GM18499 (cell line): ENCODE measurements at regions not wholly inside any gene's neighbourhood (a gene's known extent, or its start where the extent isn't known, plus 50 kb on each side); places are given as distances from the start of the nearest gene placed in this dataset.
"Not testable (repeated sequence)": the region's sequence is repeated elsewhere in the genome, so short reads cannot be mapped to it uniquely, and the experiment has no call there.

ENCODE experiments used
- ATAC-seq: cut with Tn5 transposase; IDR thresholded peaks from one replicate; pipeline ENCODE4 v1.9.1; 2021; ENCODE audit warnings: moderate number of reproducible peaks; ENCODE audit not compliant: insufficient read depth, unreplicated experiment

DNA sequence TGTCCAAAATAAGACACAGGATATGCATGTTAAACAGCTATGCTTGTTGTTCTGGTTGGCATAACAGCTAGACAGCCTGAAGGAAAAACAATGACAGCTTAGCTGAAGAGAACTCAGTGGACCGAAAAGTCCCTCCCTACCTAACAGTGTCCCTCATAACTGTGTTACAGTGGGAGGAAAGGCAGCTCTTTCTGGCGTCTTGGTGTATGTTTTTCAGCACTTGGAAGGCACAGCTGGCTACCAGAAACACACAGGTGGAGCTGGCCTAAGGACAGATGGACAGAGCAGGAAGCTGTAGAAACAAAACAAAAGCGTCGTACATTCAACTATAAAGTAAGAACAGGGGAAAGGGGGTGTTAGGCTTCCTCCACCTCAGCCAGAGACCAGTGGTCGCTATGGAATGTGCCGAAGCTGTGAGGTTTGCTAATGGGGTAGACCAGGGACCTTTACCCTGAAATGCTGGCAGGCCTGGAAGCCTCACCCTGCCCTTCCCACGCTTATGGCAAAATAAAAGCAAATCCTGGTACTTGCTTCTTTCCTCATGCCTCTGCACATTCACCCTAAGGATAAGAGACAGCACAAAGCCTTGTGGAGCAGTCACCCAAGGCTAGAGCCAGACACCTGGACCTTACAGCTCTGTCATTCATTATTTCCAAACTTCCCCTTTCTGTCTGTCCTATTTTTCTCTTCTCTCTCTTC lies 103.5 kb upstream of the TRIB2 start:
- ATAC-seq, result no peak

GRCh38 chr2:12615509-12615908 lies 101.2 kb upstream of the TRIB2 start:
- ATAC-seq, result no peak

DNA sequence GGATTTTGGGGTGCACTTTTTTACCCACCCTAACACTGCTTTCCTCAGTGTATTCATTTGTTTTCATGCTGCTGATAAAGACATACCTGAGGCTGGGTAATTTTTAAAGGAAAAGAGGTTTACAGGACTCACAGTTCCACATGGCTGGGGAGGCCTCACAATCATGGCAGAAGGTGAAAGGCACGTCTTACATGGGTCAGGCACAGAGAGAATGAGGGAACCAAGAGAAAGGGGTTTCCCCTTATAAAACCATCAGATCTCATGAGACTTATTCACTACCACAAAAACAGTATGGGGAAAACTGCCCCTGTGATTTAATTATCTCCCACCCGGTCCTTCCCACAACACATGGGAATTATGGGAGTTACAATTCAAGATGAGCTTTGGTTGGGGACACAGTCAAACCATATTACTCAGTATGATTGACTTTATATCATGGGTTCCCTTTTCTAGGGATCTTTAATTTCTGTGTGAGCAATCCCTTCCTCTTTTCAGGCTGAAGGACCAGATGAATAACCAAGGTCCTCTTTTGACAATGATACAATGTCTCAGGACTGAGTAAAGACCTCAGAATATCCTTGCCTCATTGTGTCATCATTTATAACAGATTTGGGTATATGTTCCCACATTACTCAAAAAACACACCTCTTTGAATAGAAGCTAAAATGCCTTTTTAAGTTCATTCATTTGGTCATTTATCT lies 100.1 kb upstream of the TRIB2 start:
- ATAC-seq, result no peak

GRCh38 chr2:12617366-12617765 lies 99.4 kb upstream of the TRIB2 start:
- ATAC-seq, result no peak

GRCh38 chr2:12617853-12618252 lies 98.9 kb upstream of the TRIB2 start:
- no peak for ATAC-seq

DNA sequence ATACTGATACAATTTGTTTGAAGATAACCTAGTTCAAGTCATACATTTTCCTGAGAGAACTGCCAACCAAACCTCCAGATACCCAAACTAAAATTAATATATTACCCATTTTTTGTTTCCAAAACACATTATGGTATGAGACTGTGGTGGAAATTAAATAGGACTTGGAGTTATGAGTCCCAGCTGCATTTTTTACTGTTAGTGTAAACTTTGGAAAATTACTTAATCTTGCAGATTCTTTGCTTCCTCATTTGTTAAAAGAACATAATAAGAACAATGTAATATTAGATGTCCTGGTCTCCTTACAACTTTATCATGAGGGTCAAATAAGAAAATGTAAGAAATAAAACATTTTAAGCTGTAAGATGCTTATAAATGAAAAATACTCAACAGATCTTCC lies 98.2 kb upstream of the TRIB2 start:
- ATAC-seq, result no peak

DNA sequence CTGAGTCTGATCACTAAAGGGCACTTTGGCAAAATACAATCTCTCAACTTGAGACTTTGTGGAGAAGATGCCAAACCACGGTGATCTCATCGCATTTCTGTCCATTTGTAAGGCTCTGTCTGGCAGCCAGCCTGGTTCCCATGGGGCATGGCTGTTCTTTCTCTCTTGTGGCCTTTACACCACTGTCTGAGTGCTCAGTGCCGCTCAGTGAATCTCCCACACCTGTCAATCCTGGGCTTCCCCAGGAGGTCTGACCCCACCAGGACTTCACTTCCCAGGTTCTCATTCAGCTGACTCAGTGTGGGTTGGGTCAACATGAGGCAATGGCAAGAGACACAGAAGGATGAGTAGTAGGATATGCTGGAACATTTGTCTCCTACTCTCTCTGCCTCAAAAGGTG lies 96.8 kb upstream of the TRIB2 start:
- no peak for ATAC-seq

DNA sequence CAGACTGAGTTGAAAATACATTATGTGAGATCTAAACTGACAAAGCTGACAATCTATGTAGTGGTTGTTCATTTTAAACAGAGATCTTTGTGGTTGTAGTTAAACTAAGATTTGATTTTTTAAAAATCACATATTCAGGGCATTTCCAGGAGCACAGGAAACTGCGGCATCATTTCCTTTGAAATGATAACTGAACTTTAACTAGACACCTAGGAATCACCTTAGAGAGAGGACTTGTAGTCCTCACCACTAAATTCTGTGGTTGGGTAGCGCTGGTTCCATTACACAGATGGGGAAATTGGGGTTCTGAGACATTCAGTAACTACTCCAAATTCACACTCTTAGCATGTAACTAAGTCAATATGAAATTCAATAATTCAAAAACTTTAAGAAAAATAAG lies 96.0 kb upstream of the TRIB2 start:
- no peak for ATAC-seq

DNA sequence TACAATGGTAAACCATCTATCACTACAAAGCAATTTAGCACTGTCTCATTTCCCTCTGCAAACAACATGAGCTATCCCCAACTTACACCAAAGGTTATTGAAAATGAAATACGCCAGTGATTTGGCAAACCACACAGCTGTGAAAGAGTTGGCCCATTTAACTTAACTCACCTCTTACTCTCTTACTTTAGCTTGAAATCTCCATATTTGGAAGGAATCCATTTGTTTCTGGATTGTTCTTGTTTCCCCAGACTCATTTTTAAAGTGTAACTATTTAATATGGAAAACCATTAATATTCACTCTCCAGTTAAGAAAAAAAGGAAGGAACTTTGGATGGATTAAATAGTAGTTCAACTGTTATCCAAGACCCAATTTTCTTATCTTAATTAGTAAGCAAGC lies 93.7 kb upstream of the TRIB2 start:
- no peak for ATAC-seq

DNA sequence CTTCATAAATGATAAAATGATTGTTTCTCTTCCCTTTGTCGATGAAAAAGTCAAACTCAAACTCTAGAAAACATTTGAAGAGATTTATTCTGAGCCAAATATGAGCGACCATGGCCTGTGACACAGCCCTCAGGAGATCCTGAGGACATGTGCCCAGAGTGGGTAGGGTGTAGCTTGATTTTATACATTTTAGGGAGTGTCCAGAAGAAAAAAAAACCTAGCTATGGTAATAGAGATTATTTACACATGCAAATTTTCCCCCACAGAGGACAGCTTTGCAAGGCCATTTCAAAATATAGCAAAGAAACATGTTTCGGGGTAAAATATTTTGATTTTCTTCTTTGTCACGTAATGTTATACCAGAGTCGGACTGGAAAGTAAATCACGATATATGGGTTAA lies 92.4 kb upstream of the TRIB2 start:
- ATAC-seq, result no peak

- ATAC-seq, result no peak
These were observed 91.7 kb upstream of the TRIB2 start for GRCh38 chr2:12624905-12625598.

- not testable (repeated sequence) for ATAC-seq
These were observed 88.2 kb upstream of the TRIB2 start for GRCh38 chr2:12628541-12628940.

GRCh38 chr2:12636837-12637581 lies 79.7 kb upstream of the TRIB2 start:
- ATAC-seq, result no peak

GRCh38 chr2:12637754-12638153 lies 79.0 kb upstream of the TRIB2 start:
- ATAC-seq, result no peak

DNA sequence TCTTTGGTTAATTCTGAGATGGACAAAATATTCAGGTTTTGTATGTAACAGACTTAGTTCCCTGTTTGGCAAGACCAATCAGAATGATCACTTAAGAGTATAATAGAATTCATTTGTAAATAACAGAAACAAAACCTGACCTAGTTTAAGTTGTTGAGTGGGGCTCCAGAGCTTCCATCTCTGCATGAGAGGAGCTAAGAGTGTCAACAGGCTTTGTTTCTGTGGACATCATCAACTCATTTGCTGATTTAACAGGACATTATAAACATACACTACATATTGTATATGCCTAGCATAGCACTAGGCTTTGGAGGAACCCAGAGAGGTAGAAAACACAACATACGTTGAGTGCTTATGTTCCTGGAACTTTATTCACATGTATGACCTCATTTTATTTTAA lies 75.3 kb upstream of the TRIB2 start:
- no peak for ATAC-seq

DNA sequence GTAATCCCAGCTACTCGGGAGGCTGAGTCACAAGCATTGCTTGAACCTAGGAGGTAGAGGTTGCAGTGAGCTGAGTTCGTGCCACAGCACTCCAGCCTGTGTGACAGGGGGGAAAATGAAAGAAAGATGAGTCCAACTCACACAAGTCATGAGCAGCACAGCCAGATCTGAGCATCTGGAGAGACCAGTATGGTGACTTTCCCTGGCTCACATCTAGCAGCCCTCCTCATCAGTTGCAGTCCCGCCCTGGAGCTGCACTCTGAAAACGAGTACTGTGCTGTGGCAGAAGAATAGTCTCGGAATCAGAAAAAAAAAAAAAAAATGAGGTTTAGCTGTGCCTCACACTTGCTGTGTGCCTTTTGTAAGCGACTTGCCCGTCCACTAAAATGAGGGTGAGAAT lies 74.4 kb upstream of the TRIB2 start:
- ATAC-seq, result no peak

DNA sequence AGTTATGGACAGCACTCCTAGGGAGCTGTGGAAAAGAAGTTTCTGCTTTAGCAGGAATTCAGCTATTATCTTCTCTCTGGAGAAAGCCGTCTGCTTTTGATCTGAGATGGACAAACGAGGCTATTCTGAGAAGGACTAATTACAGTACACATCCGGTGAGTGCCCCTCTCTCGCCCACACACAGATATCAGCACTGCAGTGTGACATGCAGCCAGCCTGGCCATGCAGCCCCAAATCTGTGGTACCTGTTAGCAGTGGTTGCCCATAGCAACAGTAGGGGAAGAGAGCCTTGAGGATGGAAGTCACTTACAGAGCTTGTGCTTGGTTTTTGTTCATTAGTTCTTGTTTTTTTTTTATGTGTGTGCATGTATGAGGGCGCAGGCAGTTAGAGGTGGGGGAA lies 73.9 kb upstream of the TRIB2 start:
- ATAC-seq, result no peak

DNA sequence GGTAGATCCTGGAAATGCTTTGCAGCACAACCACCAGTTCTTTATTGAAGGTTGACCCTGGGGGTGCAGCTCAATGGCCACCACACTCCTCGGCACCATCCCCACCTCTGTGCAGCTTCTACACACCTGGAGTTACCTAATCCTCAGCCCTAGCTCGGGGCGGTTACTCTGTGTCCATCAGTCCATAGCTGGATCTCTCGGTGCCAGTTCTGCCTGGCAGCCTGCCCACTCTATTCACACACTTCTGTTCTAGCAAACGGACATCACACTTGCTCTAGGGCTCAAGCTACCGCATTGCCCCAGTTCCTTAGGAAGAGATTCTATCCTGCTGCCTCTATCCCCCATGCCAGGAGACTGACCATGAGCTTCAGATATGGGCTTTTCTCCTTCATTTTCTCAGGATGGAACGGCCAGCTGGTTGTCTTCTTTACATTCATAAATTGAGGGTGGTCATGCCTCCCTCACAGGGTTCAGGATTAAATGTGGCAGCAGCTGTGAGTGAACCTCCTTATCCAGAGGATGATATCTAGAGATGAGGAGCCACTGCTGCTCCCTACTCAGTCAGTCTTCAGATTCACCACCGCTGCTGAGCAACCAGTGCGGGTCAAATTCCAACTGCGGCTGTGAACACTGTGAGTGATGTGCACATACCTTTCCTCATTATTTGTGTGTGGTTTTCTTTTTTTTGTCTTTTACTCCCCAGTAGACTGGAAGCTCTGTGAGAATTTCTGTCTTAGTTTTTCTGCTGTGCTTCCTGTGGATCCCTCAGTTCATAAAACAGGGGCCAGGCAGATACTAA lies 66.9 kb upstream of the TRIB2 start:
- no peak for ATAC-seq

- ATAC-seq, result no peak
These were observed 65.1 kb upstream of the TRIB2 start for GRCh38 chr2:12651641-12652040.

- ATAC-seq, result no peak
These were observed 64.0 kb upstream of the TRIB2 start for GRCh38 chr2:12652723-12653122.
